Tibial nerve (tissue), 4 donors: ENCODE measurements at regions not wholly inside any gene's neighbourhood (a gene's known extent, or its start where the extent isn't known, plus 50 kb on each side); places are given as distances from the start of the nearest gene placed in this dataset.

ENCODE experiments used
- DNase-seq, 2 donors: peaks; one replicate each; pipeline ENCODE4 v3.0.0-alpha.2; 2019; ENCODE audit warnings: low spot score in 2 of 2
- H3K27ac ChIP-seq, 4 donors: fragments of 200-600 bp; sonication (generic) in 3 of 4; one replicate each; pipeline ENCODE4 v1.5.1; 2017 to 2019; ENCODE audit warnings: mild to moderate bottlenecking in 1 of 4
- H3K27me3 ChIP-seq, 2 donors: fragments of 200-600 bp; sonication (generic) in 1 of 2; one replicate each; pipeline versions ENCODE4 v1.5.1 to v1.6.0; 2017 to 2019
- H3K36me3 ChIP-seq, 3 donors: fragments of 200-600 bp; sonication (generic); one replicate each; pipeline ENCODE4 v1.5.1; 2018 to 2019
- H3K4me1 ChIP-seq, 4 donors: fragments of 200-600 bp; sonication (generic) in 3 of 4; one replicate each; pipeline ENCODE4 v1.5.1; 2017 to 2019
- H3K4me3 ChIP-seq, 4 donors: fragments of 200-600 bp; sonication (generic) in 3 of 4; one replicate each; pipeline ENCODE4 v1.5.1; 2017 to 2019; ENCODE audit warnings: mild to moderate bottlenecking in 1 of 4, moderate library complexity in 1 of 4
- H3K9me3 ChIP-seq, 4 donors: fragments of 200-600 bp; sonication (generic) in 3 of 4; one replicate each; pipeline ENCODE4 v1.5.1; 2017 to 2019
- EP300 ChIP-seq, 2 donors: sonication (generic); formaldehyde crosslinking; IDR thresholded peaks; one replicate each; pipeline ENCODE4 v1.6.1; 2017; ENCODE audit warnings: antibody characterized with exemption in 2 of 2, mild to moderate bottlenecking in 1 of 2
- POLR2A ChIP-seq, 2 donors: fragments of 450-650 bp; IDR thresholded peaks; one replicate each; pipeline ENCODE4 v1.6.1; 2017; ENCODE audit warnings: antibody characterized with exemption in 2 of 2, mild to moderate bottlenecking in 2 of 2, moderate library complexity in 2 of 2
- WGBS, 2 donors: methylation state at CpG; one replicate each; pipeline ENCODE4 v1.1.5; 2018; 5-methylcytosine and 5-hydroxymethylcytosine counted together
- TF ChIP-seq, protein P1 (sequence below), 5 experiments: fragments of 200-600 bp in 3 of 5; fragments of 450-650 bp in 2 of 5; sonication (generic) in 3 of 5; IDR thresholded peaks; one replicate each; pipeline ENCODE4 v1.5.1; 2016 to 2019; ENCODE audit warnings: antibody characterized with exemption in 5 of 5, mild to moderate bottlenecking in 3 of 5, moderate library complexity in 2 of 5

- H3K27ac ChIP-seq, result no peak overlapping the region
- H3K36me3 ChIP-seq, result no peaks in the 10 kb centered on the region
- H3K9me3 ChIP-seq, result no peaks in the 10 kb centered on the region
- TF ChIP-seq POLR2A (IDR thresholded peaks at IDR 0.05) (no peak), EP300 (IDR thresholded peaks at IDR 0.05) (no peak)
- TF ChIP-seq, protein P1, sequence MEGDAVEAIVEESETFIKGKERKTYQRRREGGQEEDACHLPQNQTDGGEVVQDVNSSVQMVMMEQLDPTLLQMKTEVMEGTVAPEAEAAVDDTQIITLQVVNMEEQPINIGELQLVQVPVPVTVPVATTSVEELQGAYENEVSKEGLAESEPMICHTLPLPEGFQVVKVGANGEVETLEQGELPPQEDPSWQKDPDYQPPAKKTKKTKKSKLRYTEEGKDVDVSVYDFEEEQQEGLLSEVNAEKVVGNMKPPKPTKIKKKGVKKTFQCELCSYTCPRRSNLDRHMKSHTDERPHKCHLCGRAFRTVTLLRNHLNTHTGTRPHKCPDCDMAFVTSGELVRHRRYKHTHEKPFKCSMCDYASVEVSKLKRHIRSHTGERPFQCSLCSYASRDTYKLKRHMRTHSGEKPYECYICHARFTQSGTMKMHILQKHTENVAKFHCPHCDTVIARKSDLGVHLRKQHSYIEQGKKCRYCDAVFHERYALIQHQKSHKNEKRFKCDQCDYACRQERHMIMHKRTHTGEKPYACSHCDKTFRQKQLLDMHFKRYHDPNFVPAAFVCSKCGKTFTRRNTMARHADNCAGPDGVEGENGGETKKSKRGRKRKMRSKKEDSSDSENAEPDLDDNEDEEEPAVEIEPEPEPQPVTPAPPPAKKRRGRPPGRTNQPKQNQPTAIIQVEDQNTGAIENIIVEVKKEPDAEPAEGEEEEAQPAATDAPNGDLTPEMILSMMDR (IDR thresholded peaks at IDR 0.05), result no peak
- no peaks in the 10 kb centered on the region for H3K4me1 ChIP-seq
- no peaks in the 10 kb centered on the region for H3K27me3 ChIP-seq
- no peak for DNase-seq
- H3K4me3 ChIP-seq, result no peak overlapping the region
These were observed 186.2 kb downstream of the MACC1 start for GRCh38 chr7:20030915-20031362.

DNA sequence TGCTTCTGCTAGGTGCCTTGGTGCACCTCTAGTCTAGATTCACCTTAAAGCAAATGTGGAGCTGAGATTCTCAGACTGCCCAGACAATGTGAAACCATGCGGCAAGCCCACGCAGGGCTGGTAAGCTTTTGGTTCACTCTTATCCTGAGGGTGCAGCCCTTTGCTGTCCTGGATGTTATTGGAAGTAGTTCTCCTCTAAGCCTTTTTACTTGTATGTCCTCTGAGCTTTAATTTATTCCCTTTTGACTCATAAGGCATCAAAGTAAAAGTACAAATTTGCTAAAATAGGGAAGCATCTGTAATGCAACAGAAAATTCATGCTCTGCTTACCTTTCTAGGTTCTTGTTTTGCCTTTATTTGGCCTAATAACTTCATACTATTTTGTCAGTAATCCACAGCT is 186.8 kb downstream of the MACC1 start:
- DNase-seq, result no peak
- Histone ChIP-seq H3K9me3 (no peaks in the 10 kb centered on the region), H3K4me3 (no peak overlapping the region), H3K27ac (no peak overlapping the region), H3K36me3 (no peaks in the 10 kb centered on the region), H3K4me1 (no peaks in the 10 kb centered on the region), H3K27me3 (no peaks in the 10 kb centered on the region)
- TF ChIP-seq POLR2A (IDR thresholded peaks at IDR 0.05), result no peak
- TF ChIP-seq, protein P1 (IDR thresholded peaks at IDR 0.05), result no peak
- no peak for TF ChIP-seq EP300 (IDR thresholded peaks at IDR 0.05)
- 66 to 70% methylated on average over 2 of the region's 2 CpGs for WGBS, 2 donors

DNA sequence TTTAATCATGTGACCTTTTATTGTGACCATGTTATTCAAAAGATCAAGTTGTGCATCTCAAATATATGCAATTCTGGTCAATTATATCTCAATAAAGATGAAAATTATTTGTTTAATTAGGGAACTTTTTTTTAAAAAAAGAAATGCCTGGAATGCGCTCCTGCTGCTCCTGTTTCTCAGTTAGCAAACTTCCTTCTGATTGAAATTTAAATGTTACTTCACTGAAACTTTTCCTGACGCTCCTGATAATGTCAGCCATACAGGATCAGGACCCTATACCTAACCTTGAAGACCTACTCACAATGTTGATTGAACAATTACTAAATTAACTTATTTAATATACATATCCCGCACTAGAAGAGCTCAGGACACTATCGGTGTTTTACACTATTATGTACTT is 190.4 kb downstream of the MACC1 start:
- H3K27ac ChIP-seq, result no peak overlapping the region
- no peaks in the 10 kb centered on the region for H3K27me3 ChIP-seq
- no peak for DNase-seq
- no peak overlapping the region for H3K4me3 ChIP-seq
- TF ChIP-seq, protein P1 (IDR thresholded peaks at IDR 0.05), result no peak
- TF ChIP-seq EP300 (IDR thresholded peaks at IDR 0.05), result no peak
- TF ChIP-seq POLR2A (IDR thresholded peaks at IDR 0.05), result no peak
- no peaks in the 10 kb centered on the region for H3K36me3 ChIP-seq
- no peaks in the 10 kb centered on the region for H3K9me3 ChIP-seq
- 88 to 90% methylated on average over 4 of the region's 4 CpGs for WGBS, 2 donors
- no peaks in the 10 kb centered on the region for H3K4me1 ChIP-seq

DNA sequence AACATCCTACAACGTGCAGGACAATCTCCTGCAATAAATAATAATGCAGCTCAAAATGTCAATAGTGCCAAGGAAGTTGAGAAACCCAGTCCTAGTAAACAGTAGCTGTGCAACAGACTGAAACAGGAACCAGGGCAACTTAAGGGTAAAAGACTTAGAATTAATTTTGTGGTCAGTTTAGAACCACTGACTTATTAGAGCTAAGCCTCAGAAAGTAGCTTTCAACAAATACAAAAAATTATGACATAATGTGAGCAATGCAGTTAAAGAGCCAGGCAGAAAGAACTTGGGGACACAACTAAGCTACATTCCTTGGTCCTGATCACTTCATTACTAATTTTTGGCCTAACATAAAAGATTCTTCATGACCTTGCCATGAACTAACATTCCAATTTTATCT is 195.4 kb downstream of the MACC1 start:
- no peak overlapping the region for H3K27ac ChIP-seq
- no peaks in the 10 kb centered on the region for H3K27me3 ChIP-seq
- TF ChIP-seq, protein P1 (IDR thresholded peaks at IDR 0.05), result no peak
- TF ChIP-seq POLR2A (IDR thresholded peaks at IDR 0.05) (no peak), EP300 (IDR thresholded peaks at IDR 0.05) (no peak)
- DNase-seq, result no peak
- WGBS, 2 donors, result 25 to 36% methylated on average over 1 of the region's 1 CpG
- no peaks in the 10 kb centered on the region for H3K4me1 ChIP-seq
- H3K9me3 ChIP-seq, result peaks cover 0 to 7% (median 0%) of the 10 kb centered on the region in 4 donors
- H3K36me3 ChIP-seq, result no peaks in the 10 kb centered on the region
- no peak overlapping the region for H3K4me3 ChIP-seq

DNA sequence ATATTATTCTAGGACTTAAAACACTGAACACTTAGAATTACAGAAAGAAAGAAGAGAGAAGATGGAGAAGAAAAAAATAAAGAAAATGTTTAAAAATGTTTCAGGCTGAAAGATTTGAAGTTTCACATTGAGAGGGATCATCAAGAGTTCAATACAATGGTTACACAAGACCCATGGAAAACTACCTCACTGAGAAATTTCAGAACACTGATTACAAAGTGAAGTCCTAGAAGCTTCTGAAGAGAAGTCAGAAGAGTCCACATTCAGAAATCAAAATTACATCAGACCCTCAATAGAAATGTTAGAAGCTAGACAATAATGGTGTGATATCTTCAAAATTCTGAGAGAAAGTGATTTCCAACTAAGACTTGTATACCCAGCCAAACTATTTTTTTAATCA is 196.1 kb downstream of the MACC1 start:
- Histone ChIP-seq H3K27me3 (no peaks in the 10 kb centered on the region), H3K27ac (no peak overlapping the region), H3K9me3 (peaks cover 0 to 7% (median 0%) of the 10 kb centered on the region in 4 donors), H3K36me3 (no peaks in the 10 kb centered on the region), H3K4me1 (no peaks in the 10 kb centered on the region), H3K4me3 (no peak overlapping the region)
- TF ChIP-seq EP300 (IDR thresholded peaks at IDR 0.05) (no peak), POLR2A (IDR thresholded peaks at IDR 0.05) (no peak)
- TF ChIP-seq, protein P1 (IDR thresholded peaks at IDR 0.05), result no peak
- DNase-seq, result no peak
